ENCODE measurements at regions not wholly inside any gene's neighbourhood (a gene's known extent, or its start where the extent isn't known, plus 50 kb on each side); places are given as distances from the start of the nearest gene placed in this dataset.

DNA sequence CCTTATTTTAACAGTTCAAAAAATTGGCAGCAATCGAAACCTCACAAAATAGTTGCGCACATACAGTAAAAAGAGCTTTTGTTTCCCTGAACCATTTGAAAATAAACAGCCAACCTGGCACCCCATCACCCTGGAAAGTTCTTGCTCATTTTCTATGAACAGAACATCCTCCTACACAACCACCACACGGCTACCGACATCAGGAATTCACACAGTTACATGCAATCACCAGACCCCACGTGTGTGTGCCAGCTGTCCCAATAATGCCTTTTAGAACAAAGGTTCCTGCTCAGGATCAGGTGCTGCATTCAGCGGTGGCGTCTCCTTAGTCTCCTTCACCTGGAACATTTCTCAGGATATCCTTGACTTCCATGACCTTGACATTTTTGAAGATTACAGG, 186.5 kb downstream of the KLF13 start:
- DNase-seq: no peak

DNA sequence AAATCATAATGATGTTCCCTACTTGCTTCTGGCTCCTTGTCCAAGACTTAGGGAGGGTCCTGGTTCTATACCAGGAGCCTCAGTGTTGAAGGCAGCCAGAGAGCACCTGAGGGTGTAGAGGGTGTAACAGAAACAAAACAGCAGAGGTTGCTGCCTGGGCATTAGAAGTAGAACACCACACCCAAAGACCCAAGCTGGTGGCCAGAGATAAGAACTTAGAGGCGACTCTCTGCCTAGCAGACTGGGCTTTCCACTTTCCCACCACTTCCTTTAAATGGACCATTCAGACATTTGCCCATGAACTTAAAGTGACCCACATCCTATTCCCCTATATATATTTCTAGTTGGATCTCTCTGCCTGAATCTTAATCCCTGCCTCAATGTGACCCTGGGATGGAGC, 189.8 kb downstream of the KLF13 start:
- no peak for DNase-seq

DNA sequence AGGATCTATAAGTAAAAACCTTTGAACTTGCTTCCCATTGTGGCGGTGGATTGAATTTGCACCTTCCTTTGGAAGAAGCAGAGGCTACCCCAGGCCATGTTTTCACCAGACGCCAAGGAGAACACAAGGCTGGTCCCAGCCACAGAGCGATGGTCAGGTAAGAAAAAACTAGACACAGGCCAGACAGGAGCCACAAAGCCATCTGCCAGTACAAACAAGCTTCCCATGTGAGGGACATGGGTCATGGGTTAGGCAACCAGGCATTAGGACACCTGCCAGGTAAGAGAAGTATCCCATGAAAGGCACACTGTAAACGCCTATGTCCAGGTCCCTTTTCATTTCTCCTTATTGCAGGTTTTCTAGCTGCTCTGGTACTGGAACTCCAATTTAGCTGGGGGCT, 190.2 kb downstream of the KLF13 start:
- no peak for DNase-seq

DNA sequence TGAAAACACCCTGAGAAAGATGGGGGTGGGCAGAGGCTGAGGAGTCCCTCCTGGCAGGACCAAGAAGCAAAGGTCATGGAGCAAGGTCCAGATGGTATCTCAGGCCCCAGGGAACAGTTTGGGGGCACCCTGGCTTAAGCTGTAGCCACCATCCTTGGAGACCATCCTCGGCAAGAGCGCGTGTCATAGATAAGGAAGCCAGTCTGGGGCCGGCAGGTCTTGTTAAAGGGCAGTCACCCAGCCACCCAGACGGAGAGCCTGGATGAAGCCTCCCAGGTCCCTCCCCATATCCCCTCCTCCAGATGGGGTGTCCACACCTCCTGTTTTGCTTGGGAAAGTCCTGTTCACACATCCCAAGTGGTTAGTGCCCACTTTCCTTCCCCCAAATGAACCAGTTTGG, 191.1 kb downstream of the KLF13 start:
- no peak for DNase-seq

DNA sequence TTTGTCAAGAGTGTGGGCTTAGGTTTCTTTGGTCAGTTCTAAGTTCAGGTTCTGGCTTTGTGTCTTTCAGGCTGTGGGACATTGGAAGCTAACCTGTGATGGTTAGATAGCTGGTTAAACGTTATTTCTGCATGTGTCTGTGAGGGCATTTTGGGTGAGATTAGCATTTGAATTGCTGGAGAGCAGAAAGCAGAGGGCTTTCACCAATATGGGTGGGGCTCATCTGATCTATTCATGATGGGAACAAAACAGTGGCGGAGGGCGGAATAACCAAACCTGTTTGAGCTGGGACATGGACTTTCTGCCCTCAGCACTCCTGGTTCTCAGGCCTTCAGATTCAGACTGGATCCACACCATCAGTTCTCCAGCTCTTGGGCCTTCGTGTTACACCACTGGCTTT, 195.4 kb downstream of the KLF13 start:
- DNase-seq: no peak

DNA sequence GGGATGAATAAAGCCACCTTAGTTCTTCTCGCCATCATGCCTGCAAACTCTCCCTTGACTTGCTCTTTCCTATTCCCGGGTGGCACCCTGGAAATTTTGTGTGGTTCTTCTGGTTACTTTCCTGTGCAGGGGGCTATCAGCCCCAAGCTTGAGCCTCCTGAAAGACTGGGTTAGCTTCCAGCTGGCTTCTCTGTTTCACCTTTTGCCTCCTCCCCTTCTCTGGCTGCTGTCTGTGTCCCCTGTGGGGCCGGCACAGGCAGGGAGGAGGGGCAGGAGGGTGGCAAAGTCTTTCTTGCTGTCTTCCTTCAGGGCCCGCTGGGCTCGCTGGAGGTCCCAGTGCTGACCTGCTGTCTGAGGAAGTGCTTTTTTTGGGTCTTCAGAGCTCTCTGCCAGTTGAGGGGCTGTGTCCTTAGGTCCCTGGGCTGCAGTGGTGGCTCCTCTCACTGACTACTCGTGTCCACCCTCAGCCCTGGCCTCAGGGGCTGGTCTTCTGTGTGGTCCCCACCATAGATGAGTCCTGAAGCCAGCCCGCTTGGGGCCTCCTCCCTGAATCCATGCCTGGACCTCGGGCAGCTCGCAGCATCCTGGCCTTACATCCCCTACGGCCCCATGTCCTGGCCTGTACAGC, 196.5 kb downstream of the KLF13 start:
- no peak for DNase-seq

DNA sequence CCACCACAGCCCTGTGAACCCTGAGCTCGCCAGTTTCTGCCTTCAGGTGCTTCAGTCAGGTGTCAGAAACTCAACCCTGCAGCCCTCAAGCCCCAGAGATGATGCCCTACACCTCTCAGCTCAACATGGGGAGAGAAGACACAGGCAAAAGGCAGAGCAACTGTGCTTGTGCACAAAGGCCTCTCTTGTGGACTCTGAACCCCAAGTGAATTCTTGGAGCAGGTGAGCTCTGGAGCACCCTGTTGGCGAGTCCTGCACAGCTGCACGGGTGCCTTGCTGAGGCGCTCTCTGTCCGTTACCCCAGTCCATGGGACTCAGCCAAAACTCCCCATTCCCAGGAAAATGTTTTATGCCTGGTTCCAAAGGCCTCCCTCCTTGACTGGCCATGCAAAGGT, 197.0 kb downstream of the KLF13 start:
- no peak for DNase-seq

DNA sequence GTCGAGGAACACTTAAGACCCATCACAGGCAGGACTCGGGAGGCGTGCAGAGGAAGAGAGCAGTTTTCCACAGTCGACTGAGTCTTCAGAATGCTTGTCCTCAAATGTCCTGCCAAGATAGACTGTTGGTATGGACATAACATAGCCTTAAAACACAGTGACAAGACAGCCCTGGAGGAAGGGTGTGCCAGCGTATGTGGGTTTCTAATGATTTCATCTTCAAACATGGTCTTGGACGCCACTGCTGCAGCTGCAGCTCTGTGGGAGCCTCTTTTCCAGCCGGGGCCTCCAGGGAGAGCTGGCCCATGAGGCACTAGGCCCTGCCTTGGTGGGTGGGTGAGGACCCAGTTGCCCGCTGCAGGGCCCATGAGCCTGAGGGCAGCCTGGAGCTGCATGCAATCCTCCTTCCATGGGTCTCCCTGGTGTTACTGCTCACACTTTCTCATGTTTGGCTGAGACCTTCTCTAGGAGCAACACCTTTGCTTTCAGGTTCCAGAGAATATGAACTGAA, 198.6 kb downstream of the KLF13 start:
- no peak for DNase-seq

DNA sequence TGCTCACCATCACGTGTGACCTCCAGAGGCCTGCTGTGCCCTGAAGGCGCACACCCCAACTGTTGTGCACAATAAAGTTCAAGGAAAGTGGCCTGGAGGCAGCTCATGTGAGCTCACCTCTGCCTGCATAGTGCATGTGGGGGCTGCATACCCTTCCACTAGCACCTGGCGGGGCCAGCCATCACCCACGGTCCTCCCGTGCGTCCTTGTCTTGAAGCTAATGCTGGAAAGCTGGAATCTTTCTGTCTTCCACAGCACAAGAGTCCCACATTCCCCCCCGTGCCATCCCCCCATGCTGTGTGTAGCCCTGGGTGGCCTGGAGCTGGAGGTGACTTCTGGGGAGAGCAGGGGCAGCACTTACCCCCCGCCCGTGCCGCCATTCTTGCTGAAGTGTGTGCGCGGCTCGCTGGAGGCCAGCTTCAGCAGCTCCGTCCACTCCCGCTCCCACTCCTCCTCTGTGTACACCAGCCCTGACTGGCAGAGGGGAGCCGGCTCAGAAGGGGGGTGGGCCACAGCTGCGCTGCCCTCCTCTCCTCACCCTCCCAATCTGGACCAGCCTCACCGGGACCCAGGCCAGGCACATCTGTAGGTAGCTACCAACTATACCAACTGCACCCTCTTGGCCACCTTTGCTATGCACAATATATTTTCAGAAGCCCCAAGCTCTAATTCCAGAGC, 199.5 kb downstream of the KLF13 start:
- no peak for DNase-seq

DNA sequence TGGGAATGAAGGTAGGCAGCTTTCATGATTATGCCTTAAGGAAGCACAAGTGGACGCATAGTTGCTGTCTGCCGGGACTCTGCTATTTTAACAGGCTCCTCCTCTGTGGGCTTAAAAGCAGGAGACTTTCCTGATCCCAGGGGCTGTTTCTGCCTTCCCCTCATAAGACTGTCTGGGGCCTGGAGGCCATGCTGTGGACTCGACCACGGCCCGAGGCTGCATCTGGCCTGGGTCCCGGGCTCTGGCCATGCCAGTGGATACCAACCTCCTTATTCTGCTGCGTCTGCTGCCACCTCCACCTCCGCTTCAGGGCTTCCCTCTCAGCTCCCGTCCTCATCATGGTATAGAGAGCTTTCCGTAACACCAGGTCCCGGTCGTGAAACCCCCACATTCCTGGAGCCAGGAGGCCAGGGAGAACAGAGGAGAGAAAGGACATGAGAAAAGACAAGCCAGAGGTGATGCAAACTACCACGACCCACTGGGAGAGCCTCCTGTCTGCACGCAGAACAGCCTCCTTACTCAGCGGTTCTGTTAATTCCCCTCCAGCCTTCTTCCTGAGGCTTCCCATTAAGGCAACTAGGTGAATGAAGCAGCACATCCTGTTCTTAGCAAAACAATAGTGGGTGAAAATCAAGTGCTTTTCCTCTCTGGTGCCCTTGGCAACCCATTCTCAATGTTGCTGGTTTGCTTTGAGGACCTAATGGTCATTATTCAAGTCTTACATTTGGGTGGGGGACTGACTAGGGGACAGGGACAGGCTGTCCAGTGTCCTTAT, 200.5 kb downstream of the KLF13 start:
- DNase-seq: peak in 2 of 3 experiments; percentile 34 to 61

DNA sequence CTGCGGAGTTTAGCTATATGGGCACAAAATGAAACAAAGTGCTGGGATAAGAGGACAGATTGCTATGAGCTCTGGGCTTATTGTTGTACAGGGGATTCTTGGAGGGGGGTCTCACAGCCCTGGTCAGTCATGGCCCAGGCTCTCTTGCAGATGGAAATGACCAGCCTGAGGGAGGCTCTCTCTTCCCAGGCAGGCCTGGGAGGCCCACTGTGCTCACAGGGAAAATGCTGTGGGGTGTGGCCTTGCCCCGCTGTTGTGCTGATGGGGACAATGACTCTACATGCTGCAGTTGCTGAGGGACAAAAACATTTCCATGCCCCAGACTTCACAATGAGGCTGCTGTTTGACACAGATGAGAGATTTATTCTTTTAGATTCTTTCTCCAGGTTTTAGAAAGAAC, 202.2 kb downstream of the KLF13 start:
- DNase-seq: no peak

DNA sequence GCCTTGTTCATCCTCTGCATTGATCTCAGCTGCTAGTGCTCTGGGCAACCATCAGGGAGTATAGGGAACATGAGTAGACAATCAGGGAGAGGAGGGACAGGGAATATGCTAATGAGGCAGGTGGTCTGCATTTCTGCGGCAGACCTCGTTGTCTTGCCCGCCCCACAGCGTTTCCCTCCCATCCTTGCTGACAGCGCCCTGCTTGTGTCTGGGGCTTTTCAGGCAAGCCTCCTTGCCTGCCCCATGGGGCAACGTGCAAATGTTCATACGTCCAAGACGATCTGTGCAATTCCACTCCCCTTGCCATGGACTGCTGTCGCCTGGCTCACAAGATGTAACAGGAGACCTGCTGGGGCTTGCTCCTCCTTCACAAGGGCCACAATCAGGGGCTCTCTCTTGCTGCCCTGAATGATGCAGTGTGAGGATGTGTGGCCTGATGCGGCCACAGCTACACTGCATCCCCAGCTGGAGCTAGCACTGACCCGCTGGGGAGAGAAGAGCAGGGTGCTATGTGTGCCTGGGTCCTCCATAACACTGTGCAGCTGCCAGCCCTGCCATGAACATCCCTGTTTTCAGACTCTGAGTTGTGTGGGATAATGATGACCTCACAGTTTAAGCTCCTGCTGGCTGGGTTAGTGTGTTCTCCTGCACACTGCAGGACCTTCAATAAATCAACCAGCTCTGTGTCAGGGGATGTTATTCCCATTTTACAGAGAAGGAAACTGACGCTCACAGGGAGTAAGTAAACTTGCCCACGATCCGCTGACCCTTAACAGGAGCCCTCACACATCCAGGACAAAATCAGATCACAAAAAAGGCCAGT, 211.3 kb downstream of the KLF13 start:
- no peak for DNase-seq

DNA sequence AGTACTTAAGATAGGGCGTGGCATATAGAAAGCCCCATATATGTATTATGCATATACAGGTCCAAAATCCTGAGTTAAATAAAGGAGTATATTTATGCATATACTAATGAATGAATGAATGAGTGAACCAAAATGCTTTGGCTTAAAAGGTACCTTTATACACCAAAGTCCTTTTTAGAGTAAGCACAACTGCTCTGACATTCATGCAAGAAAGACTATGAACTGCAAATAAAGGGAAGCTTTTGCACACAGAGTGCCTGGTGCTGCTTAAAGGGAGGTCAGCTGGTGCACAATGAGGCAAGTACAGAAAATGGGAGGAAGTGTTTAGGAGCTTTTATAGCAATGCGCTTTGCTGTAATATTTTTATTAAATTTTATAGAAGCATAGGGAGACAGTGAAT, 214.0 kb downstream of the KLF13 start:
- DNase-seq: no peak

DNA sequence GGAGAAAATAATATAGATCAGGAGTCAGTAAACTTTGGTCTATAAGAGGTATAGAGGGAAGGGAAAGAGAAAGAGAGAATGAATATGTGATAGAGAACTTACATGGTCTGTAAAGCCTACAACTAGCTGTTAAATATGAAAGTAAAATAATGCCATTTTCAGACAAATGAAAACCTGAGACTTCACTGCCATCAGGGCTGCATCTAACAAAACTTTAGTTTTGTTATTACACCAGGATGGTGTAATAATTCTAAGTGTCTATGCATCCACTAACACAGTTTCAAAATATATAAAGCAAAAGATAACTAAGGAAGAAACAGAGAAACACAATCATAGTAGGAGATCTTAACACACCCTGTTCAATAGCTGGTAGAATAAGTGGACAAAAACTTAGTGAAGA, 217.7 kb downstream of the KLF13 start:
- DNase-seq: no peak

DNA sequence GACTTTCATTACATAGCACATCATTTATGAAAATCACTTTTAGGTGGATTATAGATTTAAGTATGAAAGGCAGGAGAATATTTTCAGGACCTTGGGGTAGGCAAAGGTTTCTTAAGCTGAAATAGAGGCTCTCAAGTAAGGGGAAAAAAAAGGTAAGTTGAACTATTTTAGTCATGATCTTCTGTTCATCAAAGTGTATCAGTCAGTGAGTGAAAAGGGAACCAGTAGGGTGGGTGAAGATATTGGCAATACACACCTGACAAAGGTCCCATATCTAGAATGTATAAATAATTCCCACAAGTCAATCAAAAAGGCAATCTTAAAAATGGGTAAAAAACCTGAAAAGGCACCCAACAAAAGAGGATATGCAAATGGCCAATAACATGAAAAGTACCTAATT, 218.6 kb downstream of the KLF13 start:
- DNase-seq: no peak

DNA sequence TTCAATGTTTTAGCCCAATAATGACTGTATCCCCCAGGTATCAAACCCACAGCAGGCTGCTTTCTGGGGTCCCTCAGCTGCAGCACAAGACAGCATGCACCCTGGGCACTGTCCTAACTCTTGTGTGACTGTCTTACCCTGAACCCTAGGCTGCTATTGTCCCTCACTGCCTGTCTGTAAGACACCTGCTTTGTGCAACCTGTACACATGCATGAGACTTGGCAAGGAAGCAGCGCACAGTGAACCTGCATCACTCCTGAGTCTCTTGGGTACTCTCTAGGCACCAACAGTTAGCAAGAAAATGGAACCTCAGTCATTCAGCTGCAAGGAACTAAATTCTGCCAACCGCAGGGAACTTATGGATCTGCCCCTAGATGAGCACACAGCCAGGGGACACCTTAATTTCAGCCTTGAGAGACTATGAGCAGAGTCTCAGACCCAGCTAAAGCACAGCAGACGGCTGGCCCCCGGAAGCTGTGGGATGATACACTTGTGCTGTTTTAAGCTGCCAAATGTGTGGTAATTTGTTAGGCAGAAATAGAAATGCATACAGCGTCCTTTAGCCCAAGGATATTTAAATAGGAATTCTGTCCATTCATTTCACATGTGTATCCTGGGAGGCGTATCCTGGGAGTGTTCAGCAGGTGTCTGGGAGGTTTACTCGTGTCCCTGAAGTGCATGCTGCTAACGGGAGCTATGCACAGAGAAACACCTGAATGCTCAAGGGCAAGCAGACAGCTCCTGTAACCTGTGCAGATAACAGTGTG, 223.8 kb downstream of the KLF13 start:
- peak; percentile 20 to 76 (median 49) for DNase-seq

DNA sequence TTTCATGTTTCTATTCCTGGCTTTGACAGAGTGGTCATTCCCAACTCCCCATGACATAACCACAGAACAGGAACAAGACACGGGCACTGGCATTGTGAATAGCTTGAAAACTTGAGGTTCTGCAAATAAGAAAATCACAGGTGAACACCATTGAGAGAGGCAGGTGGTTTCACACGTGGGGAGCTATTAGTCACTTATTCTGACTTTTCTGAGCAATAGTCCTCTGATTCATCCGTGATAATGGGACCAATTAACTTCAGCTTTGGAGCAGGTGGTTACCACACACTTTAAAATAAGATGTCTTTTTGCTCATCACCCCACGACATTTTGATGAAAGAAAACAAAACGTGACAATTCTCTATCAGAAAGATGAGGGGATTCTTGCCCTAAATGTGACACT, 224.7 kb downstream of the KLF13 start:
- DNase-seq: peak in 2 of 3 experiments; percentile 25 to 66

DNA sequence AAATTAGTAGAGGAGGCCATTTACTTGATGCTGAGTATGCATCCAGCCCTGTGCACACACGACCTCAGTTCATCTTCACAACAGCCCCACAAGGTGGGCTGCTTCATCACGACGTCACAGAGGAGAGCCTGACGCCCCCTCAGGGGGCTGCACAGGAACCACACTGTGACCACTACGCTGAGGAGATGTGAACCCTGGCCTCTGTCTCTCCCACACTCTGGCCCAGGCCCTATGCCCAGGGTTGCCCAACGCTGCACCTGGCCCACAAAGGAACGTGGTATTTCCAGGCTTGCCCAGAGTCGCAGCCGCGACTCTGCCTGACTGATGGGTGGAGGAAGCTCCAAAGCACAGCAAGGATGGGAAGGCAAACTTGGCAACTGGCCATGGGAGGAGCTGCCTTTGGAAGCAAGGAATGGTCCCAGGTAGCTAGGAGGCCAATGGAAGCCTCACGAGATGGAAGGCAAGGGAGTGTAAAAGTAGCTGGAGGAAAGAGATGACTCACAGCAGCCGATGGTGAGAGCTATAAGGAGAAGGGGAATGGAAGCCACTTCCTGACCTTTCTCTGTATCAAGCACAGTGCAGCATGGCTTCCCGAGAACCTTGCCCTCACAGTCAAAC, 226.0 kb downstream of the KLF13 start:
- DNase-seq: no peak

DNA sequence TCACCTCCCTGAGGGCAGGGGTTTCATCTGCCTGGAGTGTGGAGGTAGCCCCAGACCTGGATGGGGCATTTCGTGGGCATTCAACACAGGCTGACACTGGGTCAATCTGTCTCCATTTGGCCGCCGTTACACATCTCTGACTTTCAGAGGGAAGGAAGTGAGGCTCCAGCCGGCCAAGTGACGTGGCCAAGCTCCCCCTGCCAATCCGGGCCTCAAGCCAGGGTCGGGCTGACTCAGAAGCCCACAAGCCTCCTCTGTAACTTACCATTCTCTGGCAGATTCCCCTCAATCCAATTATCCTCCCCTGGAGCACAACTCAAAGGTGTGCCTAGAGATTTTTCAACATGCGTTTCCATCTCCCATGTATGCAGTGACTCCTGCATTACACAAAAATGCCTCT, 227.6 kb downstream of the KLF13 start:
- no peak for DNase-seq

DNA sequence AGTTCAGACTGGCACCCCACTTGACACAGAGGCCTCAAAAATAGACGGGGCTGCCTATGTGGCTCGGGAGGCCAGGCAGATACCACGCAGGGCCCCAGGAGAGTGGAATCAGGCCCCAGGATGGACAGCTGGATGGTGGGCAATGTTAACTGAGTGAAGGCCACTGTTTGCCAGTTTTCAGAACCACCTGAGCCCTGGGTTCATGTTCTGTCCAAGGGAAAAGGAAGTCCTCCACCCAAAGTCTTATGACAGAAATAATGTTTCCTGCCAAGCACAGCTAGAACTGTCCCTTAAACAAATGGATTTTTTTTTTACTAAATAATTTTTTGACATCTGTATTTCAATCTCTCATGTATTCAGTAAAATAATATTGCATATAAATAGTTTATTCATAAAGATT, 228.4 kb downstream of the KLF13 start:
- no peak for DNase-seq

DNA sequence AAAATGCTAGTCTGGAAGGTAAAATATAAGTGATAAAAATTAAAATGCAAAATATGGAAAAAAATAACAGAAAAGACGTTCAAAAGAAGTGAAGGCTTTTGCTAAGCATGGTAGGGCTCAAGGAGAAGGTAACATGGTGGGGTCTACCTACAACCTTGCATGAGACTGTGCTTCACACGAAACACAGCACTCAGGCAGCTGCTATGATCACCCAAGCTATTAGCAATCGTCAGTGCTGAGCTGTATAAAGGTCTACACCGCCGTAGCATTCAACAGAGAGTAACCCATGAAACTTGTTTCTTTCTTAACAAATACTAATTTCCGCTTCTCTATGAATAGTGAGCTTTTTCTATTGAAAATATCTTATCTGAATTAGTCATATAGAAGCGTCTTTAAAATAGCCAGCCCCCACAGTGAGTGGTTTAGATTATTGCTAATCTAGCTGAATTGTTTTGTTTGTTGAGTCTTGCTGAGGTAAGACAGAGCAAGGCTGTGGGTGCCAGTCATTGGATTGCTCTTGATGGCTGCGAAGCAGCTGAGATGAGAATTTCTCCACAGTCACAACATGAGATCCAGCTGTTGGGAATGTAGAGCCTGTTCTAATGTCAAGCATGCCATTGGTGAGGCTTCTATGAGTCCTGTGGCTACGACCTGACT, 230.0 kb downstream of the KLF13 start:
- DNase-seq: no peak
